ENCODE measurements at regions not wholly inside any gene's neighbourhood (a gene's known extent, or its start where the extent isn't known, plus 50 kb on each side); places are given as distances from the start of the nearest gene placed in this dataset.
"Not testable (repeated sequence)": the region's sequence is repeated elsewhere in the genome, so short reads cannot be mapped to it uniquely, and the experiment has no call there.

DNA sequence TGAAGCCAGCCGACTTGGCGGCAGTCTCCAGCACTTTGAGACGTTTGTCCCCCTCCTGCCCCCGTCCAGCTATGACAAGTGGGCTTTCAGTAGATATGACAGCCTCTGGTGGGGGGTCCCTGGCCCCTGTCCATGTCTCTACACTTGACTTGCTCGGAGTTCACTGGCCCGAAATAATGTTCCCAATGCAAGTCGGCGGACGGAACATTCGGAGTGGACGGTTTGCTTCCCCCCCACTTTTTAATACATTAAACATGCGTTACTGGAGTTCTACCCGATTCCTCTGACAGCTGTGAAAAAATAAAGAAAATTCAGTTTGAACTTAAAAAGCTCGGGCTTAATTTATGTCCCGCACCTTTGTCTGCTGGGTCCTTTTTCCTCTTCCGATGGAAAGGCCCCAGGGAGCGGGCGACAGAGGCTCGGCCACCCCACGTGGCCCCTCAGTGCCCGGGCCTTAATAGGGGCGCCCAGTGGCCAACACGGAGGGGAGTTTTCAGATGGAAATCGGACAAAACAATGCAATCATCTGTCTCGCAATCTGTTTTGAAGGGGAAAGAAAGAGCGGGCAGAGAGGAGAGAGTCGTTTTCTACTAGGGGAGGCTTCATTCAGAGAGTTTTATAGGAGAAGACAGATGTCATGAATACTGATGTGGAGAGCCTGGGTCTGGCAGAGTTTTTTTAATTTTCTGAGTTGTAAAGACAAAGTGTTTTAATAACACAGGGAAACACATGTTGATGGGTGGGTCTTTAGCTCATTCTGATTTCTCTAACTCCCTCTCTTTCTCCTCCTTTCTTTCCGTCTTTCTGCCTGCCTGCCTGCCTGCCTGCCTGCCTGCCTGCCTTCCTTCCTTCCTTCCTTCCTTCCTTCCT lies 50.2 kb downstream of the SMIM38 start:
- Histone ChIP-seq H3K4me3 (peak overlapping the region; percentile 48; the same call in 1 of the 2 replicates), H3K9me3 (ENCODE audit: low read depth, low read length) (peaks cover 4% of the 10 kb centered on the region; the same call in 1 of the 2 replicates), H3K36me3 (ENCODE audit: insufficient read depth, low read length) (0 out of 2 replicates have a peak, but pooled peaks cover 7% of the 10 kb centered on the region), H3K9ac (ENCODE audit: insufficient read length) (peak overlapping the region; percentile 86), H3K27ac (peak overlapping the region; percentile 100)
- peak; percentile 87 for DNase-seq (ENCODE audit: low read depth, low spot score)
- TF ChIP-seq FOXP2 (optimal IDR thresholded peaks at IDR 0.05; ENCODE audit: control extremely low read depth, extremely low read length, insufficient read depth) (no peak), POLR2AphosphoS5 (IDR thresholded peaks at IDR 0.05; ENCODE audit: borderline replicate concordance, low read depth, low read length) (no peak; the same call in 1 of the 2 replicates), EZH2 (IDR thresholded peaks at IDR 0.05) (no peak)

DNA sequence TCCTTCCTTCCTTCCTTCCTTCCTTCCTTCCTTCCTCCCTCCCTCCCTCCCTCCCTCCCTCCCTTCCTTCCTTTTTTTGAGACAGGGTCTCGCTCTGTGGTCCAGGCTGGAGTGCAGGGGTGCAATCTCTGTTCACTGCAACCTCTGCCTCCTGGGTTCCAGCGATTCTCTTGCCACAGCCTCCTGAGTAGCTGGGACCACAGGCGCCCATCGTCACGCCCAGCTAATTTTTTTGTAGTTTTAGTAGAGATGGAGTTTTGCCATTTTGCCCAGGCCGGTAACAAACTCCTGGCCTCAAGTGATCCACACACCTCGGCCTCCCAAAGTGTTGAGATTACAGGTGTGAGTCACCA lies 50.9 kb downstream of the SMIM38 start:
- not testable (repeated sequence) for H3K36me3 ChIP-seq (ENCODE audit: insufficient read depth, low read length); H3K9me3 ChIP-seq (ENCODE audit: low read depth, low read length); H3K4me3 ChIP-seq
- DNase-seq (ENCODE audit: low read depth, low spot score): peak; percentile 57
- Histone ChIP-seq H3K9ac (ENCODE audit: insufficient read length) (peak overlapping the region; percentile 71), H3K27ac (peak overlapping the region; percentile 100)

DNA sequence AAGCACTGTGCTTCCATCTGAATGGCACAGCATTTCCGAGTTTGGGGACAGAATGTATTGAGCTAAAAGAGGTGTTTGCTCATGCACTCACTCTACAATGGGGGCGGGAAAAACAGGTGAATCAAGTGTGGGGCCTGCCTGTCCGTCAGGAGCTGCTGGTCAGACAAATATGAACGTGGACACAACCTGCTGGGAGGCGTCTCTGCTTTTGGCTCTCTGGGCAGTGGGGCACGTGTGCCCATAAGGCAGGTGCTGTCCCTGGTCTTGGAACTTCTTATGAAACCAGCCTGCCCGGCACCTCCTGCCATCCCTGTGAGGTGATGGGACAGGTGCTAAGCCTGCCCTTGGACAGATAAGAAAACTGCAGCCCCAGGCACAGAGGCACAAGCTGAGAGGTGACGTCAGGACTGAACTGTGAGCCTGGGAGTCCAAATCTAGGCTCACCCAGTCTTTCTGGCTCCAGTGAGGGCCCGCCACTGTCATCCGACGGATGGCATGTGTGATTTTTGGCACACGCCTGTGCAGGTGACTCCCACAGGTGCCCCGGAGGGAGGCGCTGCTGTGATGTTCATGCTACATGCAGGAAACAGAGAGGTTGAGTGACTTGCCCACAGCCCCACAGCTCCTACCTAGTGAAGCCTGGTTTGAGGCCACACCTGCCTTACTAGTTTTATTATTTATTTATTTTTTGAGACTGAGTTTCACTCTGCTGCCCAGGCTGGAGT lies 51.6 kb downstream of the SMIM38 start:
- 0 out of 2 replicates have a peak, but pooled peaks cover 7% of the 10 kb centered on the region for H3K36me3 ChIP-seq (ENCODE audit: insufficient read depth, low read length)
- H3K4me3 ChIP-seq: no peak overlapping the region
- no peak for DNase-seq (ENCODE audit: low read depth, low spot score)
- peak overlapping the region; percentile 99 for H3K27ac ChIP-seq
- peak overlapping the region; percentile 71 for H3K9ac ChIP-seq (ENCODE audit: insufficient read length)
- peaks cover 4% of the 10 kb centered on the region; the same call in 1 of the 2 replicates for H3K9me3 ChIP-seq (ENCODE audit: low read depth, low read length)
- TF ChIP-seq FOXP2 (optimal IDR thresholded peaks at IDR 0.05; ENCODE audit: control extremely low read depth, extremely low read length, insufficient read depth): no peak
- TF ChIP-seq POLR2AphosphoS5 (IDR thresholded peaks at IDR 0.05; ENCODE audit: borderline replicate concordance, low read depth, low read length): no peak
- no peak for TF ChIP-seq EZH2 (IDR thresholded peaks at IDR 0.05)

DNA sequence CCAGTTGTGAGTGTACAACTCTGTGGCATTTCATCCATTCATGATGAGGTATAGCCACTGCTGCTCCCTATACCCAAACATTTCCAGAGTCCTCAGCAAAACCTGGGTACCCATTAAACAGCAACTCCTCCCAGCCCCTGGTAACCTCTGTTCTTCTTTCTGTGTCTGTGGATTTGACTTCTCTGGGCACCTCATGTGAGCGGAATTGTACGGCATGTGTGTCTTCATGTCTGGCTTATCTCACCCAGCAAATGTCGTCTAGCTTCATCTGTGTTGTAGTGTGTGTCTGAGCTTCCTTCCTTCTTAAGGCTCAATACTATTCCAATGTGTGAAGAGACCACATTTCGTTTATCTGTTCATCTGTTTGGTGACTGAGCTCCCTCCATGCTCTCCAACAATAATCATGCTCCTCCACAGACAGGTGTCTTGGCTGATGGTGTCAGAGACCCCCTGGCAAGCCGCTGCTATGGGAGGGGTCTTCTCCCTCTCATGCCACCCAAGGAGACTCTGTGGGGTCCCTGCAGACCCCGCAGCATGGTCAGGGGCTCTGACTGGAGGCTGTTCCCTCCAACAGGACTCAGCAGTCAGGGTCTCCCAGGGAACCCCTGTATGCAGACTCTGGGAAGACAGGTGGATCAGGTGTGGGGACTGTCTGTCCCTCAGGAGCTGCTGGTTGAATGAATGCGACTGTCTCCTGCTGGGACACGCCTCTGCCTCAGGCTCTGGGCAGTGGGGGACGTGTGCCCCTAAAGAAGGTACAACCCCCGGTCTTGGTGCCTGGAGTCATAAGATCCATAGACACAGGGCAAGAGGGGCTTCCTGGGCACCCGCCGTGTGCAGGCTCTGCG lies 52.7 kb downstream of the SMIM38 start:
- H3K9ac ChIP-seq (ENCODE audit: insufficient read length): no peak overlapping the region
- no peak for DNase-seq (ENCODE audit: low read depth, low spot score)
- no peak overlapping the region for H3K4me3 ChIP-seq
- 0 out of 2 replicates have a peak, but pooled peaks cover 7% of the 10 kb centered on the region for H3K36me3 ChIP-seq (ENCODE audit: insufficient read depth, low read length)
- peaks cover 4% of the 10 kb centered on the region; the same call in 1 of the 2 replicates for H3K9me3 ChIP-seq (ENCODE audit: low read depth, low read length)
- TF ChIP-seq EZH2 (IDR thresholded peaks at IDR 0.05) (no peak), POLR2AphosphoS5 (IDR thresholded peaks at IDR 0.05; ENCODE audit: borderline replicate concordance, low read depth, low read length) (no peak), FOXP2 (optimal IDR thresholded peaks at IDR 0.05; ENCODE audit: control extremely low read depth, extremely low read length, insufficient read depth) (no peak)
- peak overlapping the region; percentile 99 for H3K27ac ChIP-seq

DNA sequence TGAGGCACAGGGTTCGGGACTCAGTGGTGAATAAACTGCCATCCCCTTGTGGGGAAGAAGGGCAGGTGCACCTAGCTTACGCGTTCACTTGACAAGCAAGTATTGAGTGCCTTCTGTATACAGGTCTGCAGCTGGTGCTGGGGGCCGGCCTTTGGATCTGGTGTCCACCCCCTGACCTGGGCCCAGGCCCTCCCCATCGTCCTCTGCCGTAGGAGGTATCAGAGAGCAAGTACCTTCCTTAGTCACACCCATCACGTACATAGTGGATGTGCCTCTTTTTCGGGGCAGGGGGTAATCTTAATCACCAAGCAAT lies 53.3 kb downstream of the SMIM38 start:
- Histone ChIP-seq H3K9me3 (ENCODE audit: low read depth, low read length) (peaks cover 4% of the 10 kb centered on the region; the same call in 1 of the 2 replicates), H3K27ac (no peak overlapping the region), H3K4me3 (no peak overlapping the region), H3K9ac (ENCODE audit: insufficient read length) (no peak overlapping the region), H3K36me3 (ENCODE audit: insufficient read depth, low read length) (0 out of 2 replicates have a peak, but pooled peaks cover 7% of the 10 kb centered on the region)
- no peak for TF ChIP-seq EZH2 (IDR thresholded peaks at IDR 0.05)
- no peak for TF ChIP-seq FOXP2 (optimal IDR thresholded peaks at IDR 0.05; ENCODE audit: control extremely low read depth, extremely low read length, insufficient read depth)
- DNase-seq (ENCODE audit: low read depth, low spot score): no peak

DNA sequence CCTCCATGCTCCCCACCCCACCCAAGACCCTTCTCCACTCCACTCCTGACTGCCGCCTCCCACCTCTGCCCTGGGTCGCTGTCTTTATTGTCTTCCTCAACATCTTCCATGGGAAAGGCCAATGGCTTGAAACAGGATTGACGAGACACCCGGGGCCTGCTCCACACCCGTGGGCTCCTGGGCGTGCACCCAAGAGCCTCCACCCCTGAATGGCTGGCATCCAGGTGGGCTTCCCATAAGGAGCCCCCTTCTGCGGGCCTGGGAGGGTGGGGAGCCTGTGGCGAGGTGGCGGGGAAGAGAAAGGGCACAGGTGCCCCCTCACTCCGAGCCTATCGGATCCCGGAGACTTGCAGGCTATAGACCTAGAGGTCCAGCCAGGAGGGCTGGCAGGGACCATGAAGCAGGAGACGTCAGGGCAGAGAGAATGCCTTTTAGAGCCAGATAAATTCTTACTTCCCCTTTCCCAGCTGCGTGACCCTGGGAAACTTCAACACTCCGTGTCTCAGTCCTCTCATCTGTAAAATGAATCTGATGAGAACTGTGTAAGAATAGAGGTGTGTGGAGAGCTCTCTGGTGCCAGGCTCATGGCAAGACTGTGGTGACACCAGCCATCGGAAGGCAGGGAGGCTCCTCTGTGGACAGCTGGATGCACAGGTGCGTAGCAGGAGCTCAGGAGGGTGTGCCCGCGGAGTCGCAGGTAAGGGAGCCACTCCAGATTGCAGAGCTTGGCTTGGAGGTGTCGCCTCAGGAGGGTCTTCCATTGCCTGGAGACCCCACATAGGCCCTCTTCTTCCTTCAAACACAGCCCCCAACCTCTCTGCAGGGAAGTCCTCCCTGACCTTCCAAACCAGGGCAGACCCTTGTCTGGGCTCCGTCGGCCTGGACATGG lies 53.9 kb downstream of the SMIM38 start:
- no peak for DNase-seq (ENCODE audit: low read depth, low spot score)
- H3K27ac ChIP-seq: no peak overlapping the region
- H3K4me3 ChIP-seq: no peak overlapping the region
- H3K9me3 ChIP-seq (ENCODE audit: low read depth, low read length): peaks cover 4% of the 10 kb centered on the region; the same call in 1 of the 2 replicates
- H3K36me3 ChIP-seq (ENCODE audit: insufficient read depth, low read length): 0 out of 2 replicates have a peak, but pooled peaks cover 7% of the 10 kb centered on the region
- TF ChIP-seq FOXP2 (optimal IDR thresholded peaks at IDR 0.05; ENCODE audit: control extremely low read depth, extremely low read length, insufficient read depth) (no peak), POLR2AphosphoS5 (IDR thresholded peaks at IDR 0.05; ENCODE audit: borderline replicate concordance, low read depth, low read length) (no peak), EZH2 (IDR thresholded peaks at IDR 0.05) (no peak)
- H3K9ac ChIP-seq (ENCODE audit: insufficient read length): no peak overlapping the region

DNA sequence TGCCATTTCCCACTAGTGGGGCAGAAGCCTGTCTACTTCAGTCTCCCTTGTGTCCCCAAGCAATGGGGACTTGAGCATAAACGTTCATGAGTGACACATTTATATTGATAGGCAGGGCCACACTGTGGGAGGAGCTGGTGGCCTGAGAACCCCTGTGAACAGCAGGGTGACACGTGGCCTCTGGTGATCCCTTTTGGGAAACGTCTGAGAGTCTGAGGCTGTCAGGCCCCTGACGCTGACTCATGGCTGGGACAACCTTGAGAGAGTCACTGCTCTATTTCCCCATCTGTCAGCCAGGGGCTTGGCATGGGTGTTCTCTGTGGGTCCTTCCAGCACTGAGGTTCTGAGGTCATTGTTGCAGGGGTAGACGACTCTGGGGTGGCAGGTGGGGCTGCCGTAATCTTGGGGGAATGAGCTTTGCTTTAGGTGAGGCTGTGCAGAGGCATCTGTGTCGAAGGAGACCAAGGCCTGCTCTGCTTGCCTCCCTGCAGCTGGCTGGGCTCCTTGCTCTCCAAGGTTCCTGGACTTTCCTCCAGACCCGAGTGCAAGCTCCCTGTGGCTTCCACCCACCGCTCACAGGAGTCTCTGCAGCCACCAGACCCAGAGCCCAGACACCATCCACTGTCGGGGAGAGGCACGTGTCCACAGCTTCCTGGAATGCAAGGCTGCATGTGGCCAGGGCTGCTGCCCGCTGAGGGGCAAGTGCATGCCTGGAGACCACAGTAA lies 54.7 kb downstream of the SMIM38 start:
- TF ChIP-seq POLR2AphosphoS5 (IDR thresholded peaks at IDR 0.05; ENCODE audit: borderline replicate concordance, low read depth, low read length) (no peak), FOXP2 (optimal IDR thresholded peaks at IDR 0.05; ENCODE audit: control extremely low read depth, extremely low read length, insufficient read depth) (no peak), EZH2 (IDR thresholded peaks at IDR 0.05) (no peak)
- peak overlapping the region; percentile 52; the same call in 1 of the 2 replicates for H3K27ac ChIP-seq
- peaks cover 4% of the 10 kb centered on the region; the same call in 1 of the 2 replicates for H3K9me3 ChIP-seq (ENCODE audit: low read depth, low read length)
- H3K36me3 ChIP-seq (ENCODE audit: insufficient read depth, low read length): 0 out of 2 replicates have a peak, but pooled peaks cover 7% of the 10 kb centered on the region
- no peak overlapping the region for H3K4me3 ChIP-seq
- DNase-seq (ENCODE audit: low read depth, low spot score): no peak
- no peak overlapping the region for H3K9ac ChIP-seq (ENCODE audit: insufficient read length)

All from SK-N-MC (cell line).